ENCODE measurements at regions not wholly inside any gene's neighbourhood (a gene's known extent, or its start where the extent isn't known, plus 50 kb on each side); places are given as distances from the start of the nearest gene placed in this dataset.

DNA sequence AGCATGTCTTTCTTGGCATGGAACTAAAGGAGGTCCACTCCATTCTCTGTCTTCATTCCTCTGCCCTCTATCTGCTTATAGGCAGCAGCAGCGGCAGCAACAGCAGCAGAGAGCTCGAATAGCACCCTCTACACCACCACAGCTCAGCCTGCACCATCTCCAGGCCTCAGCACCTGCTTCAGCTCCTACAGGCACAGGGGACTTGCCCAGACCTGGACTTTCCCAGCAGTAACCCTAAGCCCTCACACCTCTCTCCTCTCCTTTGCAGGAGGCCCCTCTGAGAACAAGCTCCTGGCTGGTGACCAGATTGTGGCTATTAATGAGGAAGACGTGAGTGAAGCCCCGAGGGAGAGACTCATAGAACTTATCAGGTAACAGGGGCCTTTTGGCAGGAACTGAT is 80.7 kb downstream of the FRMPD3 start:
- no peak for DNase-seq (ENCODE audit: extremely low spot score)
- ChIA-PET CTCF (no interaction called here), POLR2A (no interaction called here)
- TF ChIP-seq ZNF384 (IDR thresholded peaks at IDR 0.05) (no peak), LEF1 (IDR thresholded peaks at IDR 0.05; ENCODE audit: borderline replicate concordance) (no peak), HDGF (IDR thresholded peaks at IDR 0.05; ENCODE audit: borderline replicate concordance) (no peak), BHLHE40 (IDR thresholded peaks at IDR 0.05; ENCODE audit: borderline replicate concordance) (no peak), TARDBP (IDR thresholded peaks at IDR 0.05) (no peak)

DNA sequence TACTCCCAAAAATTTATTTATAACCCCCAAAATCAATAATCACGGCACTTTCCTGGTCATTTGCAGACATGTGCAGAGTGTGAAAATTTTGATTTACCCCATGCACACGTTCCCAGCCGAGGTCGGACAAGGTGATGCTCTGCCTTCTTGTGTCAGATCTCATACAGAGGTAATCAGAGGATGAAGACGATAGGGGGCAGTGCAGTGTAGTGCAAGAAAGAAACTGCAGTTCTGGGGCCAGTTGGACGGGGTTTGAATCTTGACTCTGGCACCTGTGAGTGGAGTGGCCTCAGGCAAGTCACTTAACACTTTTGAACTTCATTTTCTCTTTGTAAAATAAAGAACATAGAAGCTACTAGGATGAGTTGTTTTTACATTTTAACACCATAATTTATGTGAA is 88.4 kb downstream of the FRMPD3 start:
- DNase-seq (ENCODE audit: extremely low spot score): peak; percentile 72
- ChIA-PET POLR2A (interaction anchor here (5.2 kb wide), 1 partner anchor 91 kb away, joined by 21 read pairs; the partner anchor contains the start of gene PRPS1), CTCF (interaction anchor here (0.8 to 1.6 kb wide), 5 partner anchors 12 to 571 kb away, joined by 3 to 7 read pairs (median 4); partner anchors contain the start of genes PRPS1 and TSC22D3)
- TF ChIP-seq ZNF384 (IDR thresholded peaks at IDR 0.05) (no peak), BHLHE40 (IDR thresholded peaks at IDR 0.05; ENCODE audit: borderline replicate concordance) (no peak), ELF4 (IDR thresholded peaks at IDR 0.05) (no peak), FOXA1 (IDR thresholded peaks at IDR 0.05) (no peak), ARNT (IDR thresholded peaks at IDR 0.05) (no peak), L3MBTL2 (conservative IDR thresholded peaks at IDR 0.05) (no peak), NFRKB (IDR thresholded peaks at IDR 0.05) (no peak), SUZ12 (IDR thresholded peaks at IDR 0.05) (no peak), HDGF (IDR thresholded peaks at IDR 0.05; ENCODE audit: borderline replicate concordance) (no peak), LEF1 (IDR thresholded peaks at IDR 0.05; ENCODE audit: borderline replicate concordance) (no peak), PKNOX1 (IDR thresholded peaks at IDR 0.05) (no peak), SP1 (IDR thresholded peaks at IDR 0.05) (no peak), TARDBP (IDR thresholded peaks at IDR 0.05) (no peak), FOXK2 (IDR thresholded peaks at IDR 0.05) (no peak)

DNA sequence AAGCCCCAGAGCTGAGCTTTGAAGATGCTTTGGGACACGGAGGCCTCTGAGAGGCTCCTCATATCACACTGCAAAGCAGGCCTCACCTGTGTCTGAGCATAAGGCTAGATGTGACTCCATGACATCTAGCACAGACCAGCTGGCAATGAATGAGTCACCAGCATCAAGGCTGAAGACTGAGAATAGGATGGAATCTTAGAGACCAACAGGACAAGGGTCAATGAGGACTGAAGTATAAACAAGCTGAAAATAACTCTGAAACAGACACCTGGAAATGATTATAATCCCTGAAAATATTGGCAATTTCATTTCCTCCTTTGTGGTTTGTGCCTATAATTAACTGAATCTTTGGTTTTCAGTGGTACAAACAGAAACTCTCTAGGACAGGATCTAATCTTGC is 87.1 kb upstream of the PRPS1 start:
- ChIA-PET CTCF (interaction anchor here (0.8 kb wide), 1 partner anchor 514 kb away, joined by 3 read pairs; no protein-coding TSS in a partner anchor), POLR2A (interaction anchor here (5.2 kb wide), 1 partner anchor 87 kb away, joined by 21 read pairs; the partner anchor contains the start of gene PRPS1)
- no peak for TF ChIP-seq SP1 (IDR thresholded peaks at IDR 0.05)
- TF ChIP-seq CTBP1 (IDR thresholded peaks at IDR 0.05; ENCODE audit: borderline replicate concordance): no peak
- no peak for TF ChIP-seq ELF4 (IDR thresholded peaks at IDR 0.05)
- no peak for TF ChIP-seq PKNOX1 (IDR thresholded peaks at IDR 0.05)
- TF ChIP-seq ZNF384 (IDR thresholded peaks at IDR 0.05): no peak
- no peak for TF ChIP-seq BHLHE40 (IDR thresholded peaks at IDR 0.05; ENCODE audit: borderline replicate concordance)
- no peak for TF ChIP-seq NFRKB (IDR thresholded peaks at IDR 0.05)
- no peak for TF ChIP-seq FOXK2 (IDR thresholded peaks at IDR 0.05)
- TF ChIP-seq HDGF (IDR thresholded peaks at IDR 0.05; ENCODE audit: borderline replicate concordance): no peak
- no peak for TF ChIP-seq L3MBTL2 (conservative IDR thresholded peaks at IDR 0.05)
- no peak for DNase-seq (ENCODE audit: extremely low spot score)

DNA sequence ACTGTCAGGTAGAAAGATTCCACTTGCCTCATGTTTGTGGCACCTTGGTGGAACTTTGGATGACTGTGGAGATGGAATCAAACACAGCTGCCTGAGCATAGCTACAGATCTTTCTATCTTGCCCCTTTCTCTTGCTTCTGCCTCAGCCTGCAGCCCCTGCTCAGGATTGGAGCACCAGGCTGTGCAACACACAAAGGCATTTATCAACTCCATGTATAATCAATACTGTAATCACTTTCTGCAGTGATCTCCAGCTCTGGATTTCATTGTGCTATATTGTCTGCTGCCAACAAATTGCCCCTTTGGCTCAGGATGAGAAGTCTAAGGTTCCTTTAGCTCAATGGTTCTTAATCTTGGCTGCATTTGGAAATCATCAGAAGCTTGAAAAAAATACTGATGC is 86.3 kb upstream of the PRPS1 start:
- CTCF ChIA-PET: interaction anchor here (0.8 to 1.0 kb wide), 2 partner anchors 55 to 514 kb away, joined by 3 to 4 read pairs; no protein-coding TSS in a partner anchor
- no peak for DNase-seq (ENCODE audit: extremely low spot score)
- POLR2A ChIA-PET: interaction anchor here (0.9 to 5.2 kb wide), 2 partner anchors 86 to 134 kb away, joined by 3 to 21 read pairs; partner anchors contain the start of gene PRPS1
- TF ChIP-seq TARDBP (IDR thresholded peaks at IDR 0.05): no peak
- TF ChIP-seq PKNOX1 (IDR thresholded peaks at IDR 0.05): no peak
- no peak for TF ChIP-seq CTBP1 (IDR thresholded peaks at IDR 0.05; ENCODE audit: borderline replicate concordance)
- no peak for TF ChIP-seq ARNT (IDR thresholded peaks at IDR 0.05)
- no peak for TF ChIP-seq FOXA1 (IDR thresholded peaks at IDR 0.05)
- TF ChIP-seq FOXK2 (IDR thresholded peaks at IDR 0.05): no peak
- TF ChIP-seq SP1 (IDR thresholded peaks at IDR 0.05): no peak
- no peak for TF ChIP-seq LEF1 (IDR thresholded peaks at IDR 0.05; ENCODE audit: borderline replicate concordance)
- no peak for TF ChIP-seq L3MBTL2 (conservative IDR thresholded peaks at IDR 0.05)
- TF ChIP-seq NFRKB (IDR thresholded peaks at IDR 0.05): no peak
- TF ChIP-seq ZNF384 (IDR thresholded peaks at IDR 0.05): no peak
- TF ChIP-seq SUZ12 (IDR thresholded peaks at IDR 0.05): no peak

- ChIA-PET POLR2A (interaction anchor here (0.9 to 5.2 kb wide), 2 partner anchors 86 to 134 kb away, joined by 3 to 21 read pairs; partner anchors contain the start of gene PRPS1), CTCF (interaction anchor here (1.0 kb wide), 1 partner anchor 55 kb away, joined by 4 read pairs; no protein-coding TSS in a partner anchor)
- TF ChIP-seq HDGF (IDR thresholded peaks at IDR 0.05; ENCODE audit: borderline replicate concordance) (no peak), FOXM1 (IDR thresholded peaks at IDR 0.05; ENCODE audit: borderline replicate concordance) (no peak), ELF4 (IDR thresholded peaks at IDR 0.05) (no peak), BHLHE40 (IDR thresholded peaks at IDR 0.05; ENCODE audit: borderline replicate concordance) (no peak), SUZ12 (IDR thresholded peaks at IDR 0.05) (no peak), LEF1 (IDR thresholded peaks at IDR 0.05; ENCODE audit: borderline replicate concordance) (no peak), FOXK2 (IDR thresholded peaks at IDR 0.05) (no peak), TARDBP (IDR thresholded peaks at IDR 0.05) (no peak), PKNOX1 (IDR thresholded peaks at IDR 0.05) (no peak), NFRKB (IDR thresholded peaks at IDR 0.05) (no peak), ZNF384 (IDR thresholded peaks at IDR 0.05) (no peak), SP1 (IDR thresholded peaks at IDR 0.05) (no peak), FOXA1 (IDR thresholded peaks at IDR 0.05) (no peak), ARNT (IDR thresholded peaks at IDR 0.05) (no peak), CTBP1 (IDR thresholded peaks at IDR 0.05; ENCODE audit: borderline replicate concordance) (no peak), L3MBTL2 (conservative IDR thresholded peaks at IDR 0.05) (no peak)
- DNase-seq (ENCODE audit: extremely low spot score): peak; percentile 40
Observed at GRCh38 chrX:107542500-107542899, 85.8 kb upstream of the PRPS1 start.

Measured in HEK293T (cell line).